ENCODE measurements at regions not wholly inside any gene's neighbourhood (a gene's known extent, or its start where the extent isn't known, plus 50 kb on each side); places are given as distances from the start of the nearest gene placed in this dataset.

DNA sequence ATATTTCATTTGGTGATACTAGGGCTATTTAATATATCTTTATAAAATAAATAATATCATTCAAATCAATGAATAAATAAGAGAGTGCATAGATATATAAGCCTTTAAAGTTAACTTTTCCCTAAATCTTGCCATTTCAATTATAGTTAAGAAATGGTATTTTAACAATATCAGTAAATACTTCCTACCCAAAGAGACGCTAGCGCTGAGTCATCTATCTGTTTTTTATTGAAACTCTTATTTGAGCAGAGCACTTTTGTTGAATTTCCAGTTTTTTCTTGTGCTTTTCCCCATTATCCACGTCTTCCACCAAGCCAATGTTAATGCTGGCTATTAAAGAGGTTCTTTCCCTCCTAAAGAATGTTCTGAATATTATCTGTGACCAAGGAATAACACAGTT lies 639.3 kb downstream of the DSC3 start:
- TF ChIP-seq, protein P1, sequence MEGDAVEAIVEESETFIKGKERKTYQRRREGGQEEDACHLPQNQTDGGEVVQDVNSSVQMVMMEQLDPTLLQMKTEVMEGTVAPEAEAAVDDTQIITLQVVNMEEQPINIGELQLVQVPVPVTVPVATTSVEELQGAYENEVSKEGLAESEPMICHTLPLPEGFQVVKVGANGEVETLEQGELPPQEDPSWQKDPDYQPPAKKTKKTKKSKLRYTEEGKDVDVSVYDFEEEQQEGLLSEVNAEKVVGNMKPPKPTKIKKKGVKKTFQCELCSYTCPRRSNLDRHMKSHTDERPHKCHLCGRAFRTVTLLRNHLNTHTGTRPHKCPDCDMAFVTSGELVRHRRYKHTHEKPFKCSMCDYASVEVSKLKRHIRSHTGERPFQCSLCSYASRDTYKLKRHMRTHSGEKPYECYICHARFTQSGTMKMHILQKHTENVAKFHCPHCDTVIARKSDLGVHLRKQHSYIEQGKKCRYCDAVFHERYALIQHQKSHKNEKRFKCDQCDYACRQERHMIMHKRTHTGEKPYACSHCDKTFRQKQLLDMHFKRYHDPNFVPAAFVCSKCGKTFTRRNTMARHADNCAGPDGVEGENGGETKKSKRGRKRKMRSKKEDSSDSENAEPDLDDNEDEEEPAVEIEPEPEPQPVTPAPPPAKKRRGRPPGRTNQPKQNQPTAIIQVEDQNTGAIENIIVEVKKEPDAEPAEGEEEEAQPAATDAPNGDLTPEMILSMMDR (IDR thresholded peaks at IDR 0.05): no peak
- no peak for TF ChIP-seq POLR2A (IDR thresholded peaks at IDR 0.05)
- ATAC-seq: no peak
- H3K27me3 ChIP-seq: no peaks in the 10 kb centered on the region
- intact Hi-C loops (cut with DNase I): no loop called here
- no peak overlapping the region for H3K27ac ChIP-seq
- DNase-seq: no peak
- H3K36me3 ChIP-seq (replicated peaks in 1 of 2; ENCODE audit: insufficient read depth in 1 of 2, low read depth in 2 of 2): no peaks in the 10 kb centered on the region
- no peaks in the 10 kb centered on the region for H3K4me1 ChIP-seq
- H3K9me3 ChIP-seq: no peaks in the 10 kb centered on the region
- H3K4me3 ChIP-seq: no peak overlapping the region
- WGBS, 2 donors: 43 to 47% methylated on average over 3 of the region's 3 CpGs

DNA sequence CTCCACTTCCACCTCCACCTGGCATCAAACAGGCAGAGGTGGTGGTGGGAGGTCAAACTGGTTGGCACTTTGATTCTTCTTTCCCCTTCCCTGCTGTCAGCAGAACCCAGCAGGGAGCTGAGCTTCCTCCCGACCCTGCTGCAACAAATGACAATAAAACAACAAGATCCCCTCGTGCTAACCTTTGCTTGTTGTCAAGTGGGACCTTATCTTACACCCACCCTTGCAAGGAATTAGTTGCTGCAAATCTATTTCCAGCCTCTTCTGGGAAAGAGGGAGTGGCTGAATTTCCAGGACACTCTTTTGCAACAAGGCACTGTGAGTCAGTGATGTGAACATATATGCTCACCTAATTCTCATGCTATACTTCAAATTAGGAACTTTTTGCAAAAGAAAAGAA lies 655.1 kb downstream of the DSC3 start:
- Histone ChIP-seq H3K9me3 (no peaks in the 10 kb centered on the region), H3K4me1 (no peaks in the 10 kb centered on the region), H3K27me3 (no peaks in the 10 kb centered on the region), H3K4me3 (no peak overlapping the region), H3K27ac (no peak overlapping the region), H3K36me3 (replicated peaks in 1 of 2; ENCODE audit: insufficient read depth in 1 of 2, low read depth in 2 of 2) (no peaks in the 10 kb centered on the region)
- WGBS, 2 donors: 3 to 4% methylated on average over 2 of the region's 2 CpGs
- DNase-seq: no peak
- no peak for ATAC-seq
- TF ChIP-seq POLR2A (IDR thresholded peaks at IDR 0.05): no peak
- TF ChIP-seq, protein P1 (IDR thresholded peaks at IDR 0.05): no peak
- intact Hi-C loops (cut with DNase I): no loop called here

DNA sequence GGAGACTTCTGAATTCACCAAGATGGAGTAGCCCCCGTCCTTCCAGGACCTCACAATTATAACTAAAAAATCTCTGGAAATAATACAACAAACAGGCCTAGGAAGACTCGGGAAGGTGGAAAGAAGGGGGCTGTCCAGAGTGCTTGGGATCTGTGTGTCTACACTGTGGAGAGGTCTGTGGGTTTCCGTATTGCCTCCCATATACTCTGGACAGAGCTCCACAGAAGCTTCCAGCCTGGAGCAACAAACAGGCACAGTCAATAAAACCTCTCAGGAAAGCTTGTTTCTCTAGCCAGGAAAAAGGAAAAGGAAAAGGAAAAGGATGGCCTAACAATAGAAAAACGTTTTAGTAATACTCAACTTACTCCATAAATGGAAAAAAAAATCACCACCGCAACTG lies 655.9 kb downstream of the DSC3 start:
- Histone ChIP-seq H3K4me1 (no peaks in the 10 kb centered on the region), H3K36me3 (replicated peaks in 1 of 2; ENCODE audit: insufficient read depth in 1 of 2, low read depth in 2 of 2) (no peaks in the 10 kb centered on the region), H3K27ac (no peak overlapping the region), H3K27me3 (no peaks in the 10 kb centered on the region), H3K9me3 (no peaks in the 10 kb centered on the region), H3K4me3 (no peak overlapping the region)
- intact Hi-C loops (cut with DNase I): no loop called here
- no peak for DNase-seq
- TF ChIP-seq, protein P1 (IDR thresholded peaks at IDR 0.05): no peak
- no peak for TF ChIP-seq POLR2A (IDR thresholded peaks at IDR 0.05)
- no peak for ATAC-seq
- WGBS, 2 donors: 26 to 40% methylated on average over 5 of the region's 5 CpGs

DNA sequence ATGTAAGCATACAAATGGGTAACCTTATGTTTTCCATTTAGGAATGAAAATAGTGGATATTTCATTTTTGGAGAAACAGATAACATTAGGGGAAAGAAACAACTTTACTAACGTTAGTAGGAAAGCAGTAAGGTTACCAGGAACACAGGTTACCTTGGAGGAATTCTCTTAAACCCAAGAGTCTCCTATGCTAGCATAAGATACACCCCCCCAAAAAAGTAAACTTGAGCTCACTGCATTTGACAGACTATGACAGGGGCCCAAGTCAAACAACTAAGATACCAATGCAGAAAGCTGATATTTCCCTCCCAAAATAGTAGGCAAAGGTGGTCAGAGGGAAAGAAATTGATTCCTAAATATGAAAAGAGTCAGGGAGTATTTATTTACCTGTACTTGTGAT lies 656.9 kb downstream of the DSC3 start:
- DNase-seq (no peak), ATAC-seq (no peak)
- intact Hi-C loops (cut with DNase I): no loop called here
- H3K4me1 ChIP-seq: no peaks in the 10 kb centered on the region
- TF ChIP-seq, protein P1 (IDR thresholded peaks at IDR 0.05): no peak
- no peak for TF ChIP-seq POLR2A (IDR thresholded peaks at IDR 0.05)
- WGBS, 2 donors: 17% methylated on average over 1 of the region's 1 CpG
- H3K27me3 ChIP-seq: no peaks in the 10 kb centered on the region
- H3K9me3 ChIP-seq: no peaks in the 10 kb centered on the region
- no peak overlapping the region for H3K4me3 ChIP-seq
- no peak overlapping the region for H3K27ac ChIP-seq
- no peaks in the 10 kb centered on the region for H3K36me3 ChIP-seq (replicated peaks in 1 of 2; ENCODE audit: insufficient read depth in 1 of 2, low read depth in 2 of 2)

DNA sequence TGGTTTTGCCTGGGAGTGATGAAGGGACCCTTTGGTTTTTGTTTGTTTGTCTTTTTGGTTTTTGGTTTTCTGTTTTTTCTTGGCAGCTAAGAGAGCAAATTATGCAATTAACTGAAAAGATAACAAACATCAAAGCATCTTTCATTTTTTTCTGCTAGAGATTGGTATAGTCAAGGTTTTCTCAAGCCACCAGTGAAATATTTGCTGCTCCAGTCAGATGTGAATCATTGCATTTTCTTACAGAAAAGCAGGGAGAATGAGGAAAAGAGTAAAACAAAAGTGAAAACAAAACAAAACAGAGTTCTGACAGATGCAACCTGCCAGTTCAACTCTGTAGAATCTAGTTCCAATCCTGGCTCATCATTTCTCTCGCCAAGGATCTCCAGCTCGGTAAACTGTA lies 660.7 kb downstream of the DSC3 start:
- 70 to 79% methylated on average over 2 of the region's 2 CpGs for WGBS, 2 donors
- Histone ChIP-seq H3K27me3 (no peaks in the 10 kb centered on the region), H3K9me3 (no peaks in the 10 kb centered on the region), H3K36me3 (replicated peaks in 1 of 2; ENCODE audit: insufficient read depth in 1 of 2, low read depth in 2 of 2) (no peaks in the 10 kb centered on the region), H3K4me3 (no peak overlapping the region), H3K4me1 (no peaks in the 10 kb centered on the region), H3K27ac (no peak overlapping the region)
- no peak for DNase-seq
- ATAC-seq: no peak
- intact Hi-C loops (cut with DNase I): no loop called here
- TF ChIP-seq POLR2A (IDR thresholded peaks at IDR 0.05): no peak
- TF ChIP-seq, protein P1 (IDR thresholded peaks at IDR 0.05): no peak

All from body of pancreas (tissue), 4 donors.